Mesothelial cell of epicardium (in vitro differentiated cells): ENCODE measurements at regions not wholly inside any gene's neighbourhood (a gene's known extent, or its start where the extent isn't known, plus 50 kb on each side); places are given as distances from the start of the nearest gene placed in this dataset.

Experiments used
- DNase-seq, 2 experiments: peaks; one replicate each; pipeline ENCODE4 v3.0.0; 2021; ENCODE audit warnings: low spot score in 2 of 2; ENCODE audit not compliant: unreplicated experiment in 2 of 2
- H3K27ac Mint-ChIP-seq: 2 replicates; pipeline ENCODE4 v1.8.0; 2021; ENCODE audit warnings: mixed read lengths
- H3K27me3 Mint-ChIP-seq: 2 replicates; pipeline ENCODE4 v1.8.0; 2021; ENCODE audit warnings: low read depth, mixed read lengths
- H3K36me3 Mint-ChIP-seq: 2 replicates; pipeline ENCODE4 v1.8.0; 2021; ENCODE audit warnings: mixed read lengths
- H3K4me1 Mint-ChIP-seq: 2 replicates; pipeline ENCODE4 v1.8.0; 2021; ENCODE audit warnings: mixed read lengths
- H3K4me3 Mint-ChIP-seq: 2 replicates; pipeline ENCODE4 v1.8.0; 2021; ENCODE audit warnings: mild to moderate bottlenecking, moderate library complexity, mixed read lengths
- H3K9me3 Mint-ChIP-seq: 2 replicates; pipeline ENCODE4 v1.8.0; 2021; ENCODE audit warnings: mixed read lengths
- TF ChIP-seq, protein P1 (sequence below): fragments of 200-600 bp; sonication (generic); IDR thresholded peaks from one replicate; pipeline ENCODE4 v1.5.0; 2021; ENCODE audit warnings: antibody characterized with exemption; ENCODE audit not compliant: unreplicated experiment

DNA sequence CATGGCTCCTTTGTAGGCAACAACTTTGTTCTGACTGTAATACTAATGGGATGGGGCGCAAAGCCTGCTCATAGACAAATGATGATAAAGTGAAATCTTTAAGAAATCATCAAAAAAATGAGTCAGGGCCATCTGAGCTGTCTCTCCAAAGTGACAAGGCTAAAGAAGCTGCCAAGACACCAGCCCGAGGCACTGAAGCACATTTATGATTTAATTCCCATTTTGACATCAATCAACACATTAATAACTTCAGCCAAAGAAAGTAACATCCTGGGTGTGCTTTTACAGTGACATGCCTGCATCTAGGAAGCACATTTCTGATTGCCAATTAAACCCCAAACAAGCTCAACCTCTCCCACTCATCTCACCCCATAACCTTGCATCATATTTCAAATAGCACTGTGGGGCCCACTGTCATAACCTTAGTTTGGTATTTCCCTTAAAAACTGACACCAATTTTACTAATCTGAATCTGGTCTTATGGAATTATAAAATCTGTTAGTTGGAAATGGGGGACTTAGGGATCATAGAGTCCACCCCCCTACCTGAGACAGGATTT is 676.6 kb downstream of the TOX3 start:
- TF ChIP-seq, protein P1, sequence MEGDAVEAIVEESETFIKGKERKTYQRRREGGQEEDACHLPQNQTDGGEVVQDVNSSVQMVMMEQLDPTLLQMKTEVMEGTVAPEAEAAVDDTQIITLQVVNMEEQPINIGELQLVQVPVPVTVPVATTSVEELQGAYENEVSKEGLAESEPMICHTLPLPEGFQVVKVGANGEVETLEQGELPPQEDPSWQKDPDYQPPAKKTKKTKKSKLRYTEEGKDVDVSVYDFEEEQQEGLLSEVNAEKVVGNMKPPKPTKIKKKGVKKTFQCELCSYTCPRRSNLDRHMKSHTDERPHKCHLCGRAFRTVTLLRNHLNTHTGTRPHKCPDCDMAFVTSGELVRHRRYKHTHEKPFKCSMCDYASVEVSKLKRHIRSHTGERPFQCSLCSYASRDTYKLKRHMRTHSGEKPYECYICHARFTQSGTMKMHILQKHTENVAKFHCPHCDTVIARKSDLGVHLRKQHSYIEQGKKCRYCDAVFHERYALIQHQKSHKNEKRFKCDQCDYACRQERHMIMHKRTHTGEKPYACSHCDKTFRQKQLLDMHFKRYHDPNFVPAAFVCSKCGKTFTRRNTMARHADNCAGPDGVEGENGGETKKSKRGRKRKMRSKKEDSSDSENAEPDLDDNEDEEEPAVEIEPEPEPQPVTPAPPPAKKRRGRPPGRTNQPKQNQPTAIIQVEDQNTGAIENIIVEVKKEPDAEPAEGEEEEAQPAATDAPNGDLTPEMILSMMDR: no peak
- H3K36me3 Mint-ChIP-seq: no peaks in the 10 kb centered on the region
- H3K4me1 Mint-ChIP-seq: no peaks in the 10 kb centered on the region
- no peak overlapping the region for H3K4me3 Mint-ChIP-seq
- no peak for DNase-seq
- no peak overlapping the region for H3K27ac Mint-ChIP-seq
- peaks cover 44% of the 10 kb centered on the region for H3K27me3 Mint-ChIP-seq
- H3K9me3 Mint-ChIP-seq: no peaks in the 10 kb centered on the region

DNA sequence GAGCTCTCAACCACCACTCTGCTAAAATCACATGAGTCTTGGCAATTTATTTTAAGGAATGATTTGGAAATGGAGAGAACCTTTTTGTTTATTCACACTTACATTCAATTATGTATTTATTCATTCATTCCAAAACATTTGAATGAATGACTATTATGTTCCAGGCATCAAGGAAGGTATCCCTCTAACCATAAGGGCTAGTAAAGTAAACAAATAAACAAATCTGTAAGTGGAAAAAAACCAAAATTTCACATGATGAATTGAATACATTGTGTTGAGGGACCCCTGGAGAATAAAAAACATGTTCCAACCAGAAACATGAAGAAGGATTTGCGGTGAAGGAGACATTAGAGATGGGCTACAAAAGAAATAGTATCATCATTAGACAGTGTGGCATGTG is 677.8 kb downstream of the TOX3 start:
- H3K36me3 Mint-ChIP-seq: no peaks in the 10 kb centered on the region
- no peaks in the 10 kb centered on the region for H3K4me1 Mint-ChIP-seq
- H3K4me3 Mint-ChIP-seq: no peak overlapping the region

DNA sequence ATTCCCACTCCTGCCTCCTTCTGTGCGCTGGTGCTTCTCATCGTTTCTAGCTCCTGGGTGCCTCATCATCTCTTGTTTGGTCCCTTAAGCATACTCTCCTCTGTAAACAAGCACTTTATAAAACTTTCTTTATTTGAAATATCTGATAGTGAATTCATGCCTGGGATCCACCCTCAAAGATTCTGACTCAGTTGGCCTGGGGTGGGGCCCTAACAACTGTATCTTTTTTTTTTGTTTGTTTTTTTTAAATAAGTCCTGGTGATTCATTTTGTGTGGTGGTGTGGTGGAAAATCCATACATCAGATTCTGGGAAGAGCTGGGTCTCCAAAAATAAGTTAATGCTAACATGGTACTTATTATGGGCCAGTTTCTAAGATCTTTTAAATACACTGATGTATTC is 678.3 kb downstream of the TOX3 start:
- Mint-ChIP-seq H3K27ac (no peak overlapping the region), H3K9me3 (no peaks in the 10 kb centered on the region), H3K36me3 (no peaks in the 10 kb centered on the region), H3K4me1 (no peaks in the 10 kb centered on the region), H3K4me3 (no peak overlapping the region), H3K27me3 (peaks cover 37% of the 10 kb centered on the region)
- DNase-seq: no peak
- TF ChIP-seq, protein P1: no peak

More for the DNA sequence above, 677.8 kb downstream of the TOX3 start:
- no peak for DNase-seq
- Mint-ChIP-seq H3K27me3 (peaks cover 42% of the 10 kb centered on the region), H3K27ac (no peak overlapping the region), H3K9me3 (no peaks in the 10 kb centered on the region)
- TF ChIP-seq, protein P1: no peak

DNA sequence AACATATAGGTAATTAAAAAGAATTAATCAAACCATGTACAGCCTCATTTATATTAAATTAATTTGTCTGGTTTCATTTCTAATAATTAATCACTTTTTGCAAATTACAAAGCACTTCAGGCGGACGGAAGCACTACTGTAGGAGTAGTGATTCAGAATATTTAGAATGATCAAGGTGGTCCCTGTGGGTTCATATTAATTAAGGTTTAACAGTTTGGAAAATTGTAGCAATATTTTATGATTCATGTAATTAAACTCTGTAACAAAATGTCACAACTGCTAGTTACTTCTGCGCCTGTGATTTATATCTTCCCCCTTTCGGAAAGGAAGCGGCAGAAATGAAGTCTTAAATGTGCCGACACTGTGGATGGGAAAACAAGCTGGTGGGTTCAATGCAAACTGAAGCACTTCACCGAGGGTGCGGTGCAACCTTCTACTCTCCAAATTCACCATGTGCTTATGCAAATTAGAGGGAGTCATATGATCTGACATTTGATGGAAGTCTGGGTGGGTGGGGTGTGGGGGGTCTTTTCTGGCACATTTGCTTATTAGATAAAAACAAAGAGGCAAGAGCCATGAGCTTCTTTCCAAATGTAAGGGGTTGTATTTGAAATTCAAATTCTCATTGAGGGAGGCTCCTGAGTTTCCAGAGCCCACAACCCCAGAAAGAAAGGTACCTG is 679.4 kb downstream of the TOX3 start:
- H3K27me3 Mint-ChIP-seq: peaks cover 29% of the 10 kb centered on the region
- no peak overlapping the region for H3K4me3 Mint-ChIP-seq
- no peak overlapping the region for H3K27ac Mint-ChIP-seq
- H3K9me3 Mint-ChIP-seq: no peaks in the 10 kb centered on the region
- H3K4me1 Mint-ChIP-seq: no peaks in the 10 kb centered on the region
- H3K36me3 Mint-ChIP-seq: no peaks in the 10 kb centered on the region
- TF ChIP-seq, protein P1: no peak
- DNase-seq: no peak

DNA sequence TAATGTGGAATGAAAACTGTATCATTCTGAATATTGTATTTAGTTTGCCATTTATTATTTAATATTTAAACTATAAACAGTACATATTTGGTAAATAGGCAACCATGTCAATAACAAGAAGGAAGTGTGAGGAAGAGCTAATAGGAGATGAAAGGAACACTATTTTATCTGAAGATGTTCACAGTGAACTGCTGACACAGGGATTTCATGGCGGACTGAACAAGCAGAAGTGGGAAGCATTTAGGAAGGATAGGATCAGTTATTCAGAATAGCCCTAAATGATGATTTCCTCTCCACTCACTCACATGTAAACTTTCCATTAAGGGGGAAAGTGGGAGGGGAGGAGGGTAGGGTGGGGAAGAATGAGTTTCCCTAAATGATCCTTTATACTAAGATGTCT is 682.4 kb downstream of the TOX3 start:
- DNase-seq: no peak
- Mint-ChIP-seq H3K9me3 (no peaks in the 10 kb centered on the region), H3K27ac (no peak overlapping the region), H3K27me3 (peaks cover 22% of the 10 kb centered on the region), H3K4me3 (no peak overlapping the region), H3K4me1 (no peaks in the 10 kb centered on the region), H3K36me3 (no peaks in the 10 kb centered on the region)
- TF ChIP-seq, protein P1: no peak
